ENCODE measurements at regions not wholly inside any gene's neighbourhood (a gene's known extent, or its start where the extent isn't known, plus 50 kb on each side); places are given as distances from the start of the nearest gene placed in this dataset.
A peak's percentile ranks its signal among the peaks of the same experiment; 100 is the strongest.
"Not testable (repeated sequence)": the region's sequence is repeated elsewhere in the genome, so short reads cannot be mapped to it uniquely, and the experiment has no call there.

- no peak overlapping the region for H3K9ac ChIP-seq
- H3K27me3 ChIP-seq = peaks cover 55 to 95% (median 80%) of the 10 kb centered on the region in 11 experiments
- H4K20me1 ChIP-seq = no peaks in the 10 kb centered on the region
- H3K27ac ChIP-seq = no peak overlapping the region
- H3K36me3 ChIP-seq = no peaks in the 10 kb centered on the region
- no peak overlapping the region for H3K4me3 ChIP-seq
- no peaks in the 10 kb centered on the region for H3K4me1 ChIP-seq
- no peak overlapping the region for H3K4me2 ChIP-seq
- H3K9me3 ChIP-seq (replicated peaks in 1 of 11) = peaks cover 0 to 22% (median 9%) of the 10 kb centered on the region in 11 experiments; a peak in 10 of 22 replicates
- TF ChIP-seq Cebpa-rat (IDR thresholded peaks at IDR 0.05) = no peak
Measured at GRCh38 chrX:16067886-16068515, 55.4 kb upstream of the GRPR start.

- H3K9ac ChIP-seq = no peak overlapping the region
- H3K4me3 ChIP-seq = no peak overlapping the region
- peaks cover 0 to 7% (median 0%) of the 10 kb centered on the region in 10 experiments; a peak in 2 of 20 replicates for H3K4me1 ChIP-seq
- H3K9me3 ChIP-seq (replicated peaks in 1 of 11) = peaks cover 0 to 8% (median 0%) of the 10 kb centered on the region in 11 experiments; a peak in 4 of 22 replicates
- peaks cover 64 to 96% (median 87%) of the 10 kb centered on the region in 11 experiments for H3K27me3 ChIP-seq
- H4K20me1 ChIP-seq = no peaks in the 10 kb centered on the region; a peak in 1 of 22 replicates
- no peak overlapping the region for H3K4me2 ChIP-seq
- H3K27ac ChIP-seq = no peak overlapping the region
- no peak for TF ChIP-seq Cebpa-rat (IDR thresholded peaks at IDR 0.05)
- no peaks in the 10 kb centered on the region for H3K36me3 ChIP-seq
Measured at GRCh38 chrX:16063921-16064320, 59.4 kb upstream of the GRPR start.

- Histone ChIP-seq H3K27me3 (peaks cover 67 to 96% (median 90%) of the 10 kb centered on the region in 11 experiments), H3K9ac (no peak overlapping the region), H3K4me3 (no peak overlapping the region), H3K9me3 (replicated peaks in 1 of 11) (peaks cover 0 to 8% (median 0%) of the 10 kb centered on the region in 11 experiments; a peak in 5 of 22 replicates), H3K27ac (no peak overlapping the region), H3K36me3 (no peaks in the 10 kb centered on the region), H4K20me1 (no peaks in the 10 kb centered on the region; a peak in 1 of 22 replicates), H3K4me1 (peaks cover 0 to 7% (median 0%) of the 10 kb centered on the region in 10 experiments; a peak in 2 of 20 replicates), H3K4me2 (no peak overlapping the region)
- TF ChIP-seq Cebpa-rat (IDR thresholded peaks at IDR 0.05) = no peak
Measured at GRCh38 chrX:16063141-16063540, 60.2 kb upstream of the GRPR start.

- no peak overlapping the region for H3K4me3 ChIP-seq
Measured at GRCh38 chrX:16061296-16061695, 62.1 kb upstream of the GRPR start.

GRCh38 chrX:16060252-16060651 is 63.1 kb upstream of the GRPR start:
- TF ChIP-seq Cebpa-rat (IDR thresholded peaks at IDR 0.05) = no peak
- H3K36me3 ChIP-seq = no peaks in the 10 kb centered on the region
- H3K27me3 ChIP-seq = peaks cover 81 to 100% (median 93%) of the 10 kb centered on the region in 11 experiments
- H3K27ac ChIP-seq = no peak overlapping the region
- peaks cover 0 to 7% (median 0%) of the 10 kb centered on the region in 10 experiments; a peak in 2 of 20 replicates for H3K4me1 ChIP-seq
- no peaks in the 10 kb centered on the region; a peak in 1 of 22 replicates for H4K20me1 ChIP-seq
- no peak overlapping the region for H3K9ac ChIP-seq
- H3K4me2 ChIP-seq = peak overlapping the region in 1 of 11 experiments; percentile 3; a peak in 1 of 22 replicates
- no peak overlapping the region for H3K4me3 ChIP-seq
- peaks cover 0 to 8% (median 0%) of the 10 kb centered on the region in 11 experiments; a peak in 5 of 22 replicates for H3K9me3 ChIP-seq (replicated peaks in 1 of 11)

More at GRCh38 chrX:16061296-16061695, 62.1 kb upstream of the GRPR start:
- Histone ChIP-seq H3K27me3 (peaks cover 71 to 98% (median 91%) of the 10 kb centered on the region in 11 experiments), H3K4me1 (peaks cover 0 to 7% (median 0%) of the 10 kb centered on the region in 10 experiments; a peak in 2 of 20 replicates), H3K9me3 (replicated peaks in 1 of 11) (peaks cover 0 to 8% (median 0%) of the 10 kb centered on the region in 11 experiments; a peak in 5 of 22 replicates), H3K4me2 (no peak overlapping the region), H3K9ac (no peak overlapping the region), H4K20me1 (no peaks in the 10 kb centered on the region; a peak in 1 of 22 replicates), H3K27ac (no peak overlapping the region), H3K36me3 (no peaks in the 10 kb centered on the region)
- TF ChIP-seq Cebpa-rat (IDR thresholded peaks at IDR 0.05) = no peak

GRCh38 chrX:16049126-16049525 is 74.2 kb upstream of the GRPR start:
- not testable (repeated sequence) for H3K9ac ChIP-seq, H3K4me3 ChIP-seq, H3K4me1 ChIP-seq

GRCh38 chrX:16042980-16043379 is 80.4 kb upstream of the GRPR start:
- H3K36me3 ChIP-seq = no peaks in the 10 kb centered on the region
- H3K27me3 ChIP-seq = peaks cover 47 to 83% (median 73%) of the 10 kb centered on the region in 11 experiments
- no peaks in the 10 kb centered on the region for H3K9me3 ChIP-seq (replicated peaks in 1 of 11)
- no peak overlapping the region for H3K4me3 ChIP-seq
- no peak overlapping the region for H3K27ac ChIP-seq
- H3K9ac ChIP-seq = no peak overlapping the region
- no peak overlapping the region for H3K4me2 ChIP-seq
- no peaks in the 10 kb centered on the region for H3K4me1 ChIP-seq
- no peak for TF ChIP-seq Cebpa-rat (IDR thresholded peaks at IDR 0.05)
- peaks cover 0 to 3% (median 0%) of the 10 kb centered on the region in 11 experiments; a peak in 1 of 22 replicates for H4K20me1 ChIP-seq

More at GRCh38 chrX:16049126-16049525, 74.2 kb upstream of the GRPR start:
- not testable (repeated sequence) for H3K4me2 ChIP-seq, H3K36me3 ChIP-seq, H3K27ac ChIP-seq, H4K20me1 ChIP-seq
- peaks cover 22 to 75% (median 59%) of the 10 kb centered on the region in 11 experiments for H3K27me3 ChIP-seq
- H3K9me3 ChIP-seq (replicated peaks in 1 of 11) = peaks cover 14 to 27% (median 22%) of the 10 kb centered on the region in 11 experiments

GRCh38 chrX:16039834-16040233 is 83.5 kb upstream of the GRPR start:
- no peak for TF ChIP-seq Cebpa-rat (IDR thresholded peaks at IDR 0.05)
- Histone ChIP-seq H3K36me3 (no peaks in the 10 kb centered on the region), H3K4me1 (no peaks in the 10 kb centered on the region), H3K27ac (no peak overlapping the region), H3K9me3 (replicated peaks in 1 of 11) (peaks cover 0 to 9% (median 0%) of the 10 kb centered on the region in 11 experiments; a peak in 3 of 22 replicates), H3K4me3 (no peak overlapping the region), H3K9ac (no peak overlapping the region), H4K20me1 (peaks cover 0 to 6% (median 0%) of the 10 kb centered on the region in 11 experiments; a peak in 1 of 22 replicates), H3K4me2 (no peak overlapping the region), H3K27me3 (peaks cover 77 to 100% (median 93%) of the 10 kb centered on the region in 11 experiments)

- Histone ChIP-seq H3K4me3 (no peak overlapping the region), H3K9me3 (replicated peaks in 1 of 11) (peaks cover 0 to 9% (median 0%) of the 10 kb centered on the region in 11 experiments; a peak in 3 of 22 replicates), H3K9ac (no peak overlapping the region), H3K36me3 (no peaks in the 10 kb centered on the region), H4K20me1 (peaks cover 0 to 6% (median 0%) of the 10 kb centered on the region in 11 experiments; a peak in 1 of 22 replicates), H3K27ac (no peak overlapping the region), H3K4me1 (no peaks in the 10 kb centered on the region), H3K4me2 (no peak overlapping the region), H3K27me3 (peaks cover 82 to 100% (median 96%) of the 10 kb centered on the region in 11 experiments)
- TF ChIP-seq Cebpa-rat (IDR thresholded peaks at IDR 0.05) = no peak
Measured at GRCh38 chrX:16039363-16039762, 84.0 kb upstream of the GRPR start.

Measured in BLaER1 treated with 17β-estradiol and CSF1 and Interleukin-3, amounts not matched to agents 10 nM and 100 nM (cell line).